Kidney (tissue), 13 donors: ENCODE measurements at regions not wholly inside any gene's neighbourhood (a gene's known extent, or its start where the extent isn't known, plus 50 kb on each side); places are given as distances from the start of the nearest gene placed in this dataset.
"Not testable (repeated sequence)": the region's sequence is repeated elsewhere in the genome, so short reads cannot be mapped to it uniquely, and the experiment has no call there.

Experiments used
- DNase-seq, 5 donors: peaks; one replicate each; pipeline ENCODE4 v3.0.0-alpha.2; 2013 to 2020
- FAIRE-seq: peaks from 2 replicates; lab custom pipeline; 2012; peaks lifted over from hg19 to GRCh38; lab: Jason Lieb, UNC
- H3K27ac ChIP-seq, 2 donors: one replicate each; pipeline ENCODE4 v1.7.0; 2013; ENCODE audit warnings: low read depth in 2 of 2, low read length in 2 of 2, inconsistent platforms in 1 of 2
- H3K27me3 ChIP-seq: one replicate; pipeline ENCODE4 v1.7.1; 2013; ENCODE audit warnings: low read length, inconsistent platforms; ENCODE audit not compliant: control insufficient read depth, insufficient read depth
- H3K36me3 ChIP-seq, 3 donors: one replicate each; pipeline versions ENCODE4 v1.7.0 to v1.7.1; 2013; ENCODE audit warnings: low read length in 3 of 3, control low read depth in 1 of 3, inconsistent platforms in 1 of 3; ENCODE audit not compliant: insufficient read depth in 3 of 3, control insufficient read depth in 2 of 3
- H3K4me1 ChIP-seq, 3 donors: one replicate each; pipeline versions ENCODE4 v1.7.0 to v1.7.1; 2013; ENCODE audit warnings: low read length in 3 of 3, inconsistent platforms in 1 of 3, low read depth in 1 of 3; ENCODE audit not compliant: control insufficient read depth in 2 of 3, insufficient read depth in 2 of 3
- H3K4me3 ChIP-seq, 3 donors: one replicate each; pipeline versions ENCODE4 v1.7.0 to v1.8.1; 2013; ENCODE audit warnings: low read length in 3 of 3, control low read depth in 1 of 3, inconsistent platforms in 1 of 3
- H3K9ac ChIP-seq, 3 donors: one replicate each; pipeline versions ENCODE4 v1.7.0 to v1.7.1; 2013; ENCODE audit warnings: low read length in 3 of 3, control low read depth in 1 of 3, inconsistent platforms in 1 of 3
- H3K9me3 ChIP-seq, 3 donors: one replicate each; pipeline versions ENCODE4 v1.7.0 to v1.7.1; 2013; ENCODE audit warnings: low read length in 3 of 3, control low read depth in 1 of 3, inconsistent platforms in 1 of 3; ENCODE audit not compliant: control insufficient read depth in 2 of 3, insufficient read depth in 1 of 3
- CTCF ChIP-seq: IDR thresholded peaks from 3 replicates; pipeline ENCODE4 v1.5.1; 2012; ENCODE audit warnings: mild to moderate bottlenecking, moderate library complexity, borderline replicate concordance; ENCODE audit not compliant: insufficient read depth; ENCODE audit errors: extremely low read depth
- intact Hi-C: fragments of 100-400 bp; cut with DNase I; formaldehyde crosslinking; loops from one replicate; pipeline ENCODE4 v1.11.1; 2022
- donor health status: control.
- donor health status: control.
- donor health status: control.
- donor health status: control.
- donor health status: control.
- donor health status: DM: yes; HTN: yes; CAD: no.
- donor health status: Normal renal cell carcinoma (clear cell type).

- no peaks in the 10 kb centered on the region for H3K36me3 ChIP-seq
- no peak overlapping the region for H3K27ac ChIP-seq
- DNase-seq, result no peak
- no peak overlapping the region for H3K9ac ChIP-seq
- intact Hi-C loops, result no loop called here
- no peaks in the 10 kb centered on the region for H3K9me3 ChIP-seq
- TF ChIP-seq CTCF, result no peak
- H3K27me3 ChIP-seq, result no peaks in the 10 kb centered on the region
- FAIRE-seq, result no peak
- H3K4me1 ChIP-seq, result no peaks in the 10 kb centered on the region
- no peak overlapping the region for H3K4me3 ChIP-seq
Observed at GRCh38 chr16:63129411-63130125, 1093.3 kb upstream of the CDH8 start.

GRCh38 chr16:63119905-63120304 is 1083.7 kb upstream of the CDH8 start:
- H3K27ac ChIP-seq, DNase-seq, FAIRE-seq, H3K27me3 ChIP-seq, H3K4me3 ChIP-seq, H3K4me1 ChIP-seq, H3K36me3 ChIP-seq, H3K9ac ChIP-seq, H3K9me3 ChIP-seq, intact Hi-C loops: not testable (repeated sequence)

GRCh38 chr16:63100082-63100481 is 1063.8 kb upstream of the CDH8 start:
- Histone ChIP-seq H3K27ac (no peak overlapping the region), H3K36me3 (no peaks in the 10 kb centered on the region), H3K9me3 (peaks cover 0 to 4% (median 0%) of the 10 kb centered on the region in 3 donors), H3K27me3 (no peaks in the 10 kb centered on the region), H3K4me1 (no peaks in the 10 kb centered on the region), H3K9ac (no peak overlapping the region), H3K4me3 (no peak overlapping the region)
- intact Hi-C loops, result no loop called here
- DNase-seq (no peak), FAIRE-seq (no peak)
- TF ChIP-seq CTCF, result no peak

GRCh38 chr16:63096857-63097256 is 1060.6 kb upstream of the CDH8 start:
- H3K9me3 ChIP-seq, result peaks cover 0 to 4% (median 0%) of the 10 kb centered on the region in 3 donors
- H3K36me3 ChIP-seq, result no peaks in the 10 kb centered on the region
- H3K4me1 ChIP-seq, result no peaks in the 10 kb centered on the region
- DNase-seq, result no peak
- no peaks in the 10 kb centered on the region for H3K27me3 ChIP-seq
- no peak for FAIRE-seq
- TF ChIP-seq CTCF, result no peak
- intact Hi-C loops, result no loop called here
- H3K4me3 ChIP-seq, result no peak overlapping the region
- no peak overlapping the region for H3K9ac ChIP-seq
- no peak overlapping the region for H3K27ac ChIP-seq
